Activated T-cell treated with anti-CD3 and anti-CD28 coated beads for 4 hours (primary cell): ENCODE measurements at regions not wholly inside any gene's neighbourhood (a gene's known extent, or its start where the extent isn't known, plus 50 kb on each side); places are given as distances from the start of the nearest gene placed in this dataset.
"Not testable (repeated sequence)": the region's sequence is repeated elsewhere in the genome, so short reads cannot be mapped to it uniquely, and the experiment has no call there.

Source experiments
- DNase-seq: peaks from one replicate; pipeline ENCODE4 v3.0.0-alpha.2; 2020

DNA sequence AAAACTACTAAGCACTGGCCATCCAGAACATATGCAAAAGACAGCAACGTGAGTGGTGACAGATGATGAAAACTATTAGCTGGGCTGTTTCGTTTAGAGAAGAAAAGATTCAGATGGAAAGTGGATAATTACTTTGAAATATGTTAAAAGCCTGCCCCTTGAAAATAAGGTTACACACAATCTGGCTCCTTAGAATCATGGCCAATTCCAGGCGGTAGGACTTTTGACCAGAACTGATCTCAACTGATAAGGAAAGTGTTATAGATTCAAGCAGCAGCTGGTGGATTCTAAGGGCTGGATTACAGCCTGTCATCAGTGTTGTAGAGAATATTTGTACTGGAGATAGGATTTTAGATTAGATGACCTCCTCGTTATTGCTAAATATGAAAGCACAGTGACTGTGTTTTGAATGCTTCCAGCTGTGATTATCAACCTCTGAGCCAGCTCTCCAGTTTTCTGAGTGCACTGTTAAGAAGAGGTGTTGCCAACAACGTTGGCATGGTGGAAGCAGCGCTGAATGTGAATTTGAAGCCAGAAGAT, 75.1 kb downstream of the KBTBD2 start:
- DNase-seq = not testable (repeated sequence)

- DNase-seq = not testable (repeated sequence)
These were observed 76.8 kb downstream of the KBTBD2 start for GRCh38 chr7:32814779-32815178.

DNA sequence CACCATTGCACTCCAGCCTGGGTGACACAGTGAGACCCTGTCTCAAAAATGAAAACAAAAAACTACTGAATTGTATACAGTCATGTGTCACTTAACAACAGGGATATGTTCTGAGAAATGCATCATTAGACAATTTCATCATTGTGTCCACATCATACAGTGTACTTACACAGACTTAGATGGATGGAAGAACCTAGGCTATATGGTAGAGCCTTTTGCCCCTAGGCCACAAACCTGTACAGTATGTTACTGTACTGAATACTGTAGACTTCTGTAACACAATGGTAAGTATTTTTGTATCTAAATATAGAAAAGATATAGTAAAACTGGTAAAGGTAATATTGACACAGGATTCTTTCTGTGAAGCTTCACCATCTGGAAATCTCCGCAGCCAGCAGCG, 81.7 kb downstream of the KBTBD2 start:
- no peak for DNase-seq

GRCh38 chr7:32809347-32809746, 82.2 kb downstream of the KBTBD2 start:
- DNase-seq = no peak

DNA sequence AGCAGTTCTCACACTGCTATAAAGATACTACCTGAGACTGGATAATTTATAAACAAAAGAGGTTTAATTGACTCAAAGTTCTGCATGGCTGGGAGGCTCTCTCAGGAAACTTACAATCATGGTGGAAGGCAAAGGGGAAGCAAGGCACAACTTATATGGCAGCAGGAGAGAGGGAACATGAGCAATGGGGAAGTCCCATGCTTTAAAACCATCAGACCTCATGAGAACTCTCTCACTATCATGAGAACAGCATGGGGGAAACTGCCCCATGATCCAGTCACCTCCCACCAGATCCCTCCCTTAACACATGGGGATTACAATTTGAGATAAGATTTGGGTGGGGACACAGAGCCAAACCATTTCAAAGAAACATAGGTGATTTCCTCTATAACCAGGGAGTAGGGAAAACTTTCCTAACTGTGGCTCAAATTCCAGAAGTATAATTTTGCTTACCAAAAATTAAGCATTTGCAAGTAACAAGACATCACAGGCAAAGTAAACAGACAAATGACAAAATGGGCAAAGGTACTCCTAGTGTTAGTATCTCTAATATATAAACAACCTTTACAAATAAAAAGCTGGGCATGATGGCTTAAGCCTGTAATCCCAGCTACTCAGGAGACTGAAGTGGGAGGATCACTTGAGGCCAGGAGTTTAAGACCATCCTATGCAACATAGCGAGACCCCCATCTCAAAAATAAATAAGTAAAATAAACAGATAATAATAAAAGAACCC, 88.0 kb downstream of the KBTBD2 start:
- DNase-seq = no peak

DNA sequence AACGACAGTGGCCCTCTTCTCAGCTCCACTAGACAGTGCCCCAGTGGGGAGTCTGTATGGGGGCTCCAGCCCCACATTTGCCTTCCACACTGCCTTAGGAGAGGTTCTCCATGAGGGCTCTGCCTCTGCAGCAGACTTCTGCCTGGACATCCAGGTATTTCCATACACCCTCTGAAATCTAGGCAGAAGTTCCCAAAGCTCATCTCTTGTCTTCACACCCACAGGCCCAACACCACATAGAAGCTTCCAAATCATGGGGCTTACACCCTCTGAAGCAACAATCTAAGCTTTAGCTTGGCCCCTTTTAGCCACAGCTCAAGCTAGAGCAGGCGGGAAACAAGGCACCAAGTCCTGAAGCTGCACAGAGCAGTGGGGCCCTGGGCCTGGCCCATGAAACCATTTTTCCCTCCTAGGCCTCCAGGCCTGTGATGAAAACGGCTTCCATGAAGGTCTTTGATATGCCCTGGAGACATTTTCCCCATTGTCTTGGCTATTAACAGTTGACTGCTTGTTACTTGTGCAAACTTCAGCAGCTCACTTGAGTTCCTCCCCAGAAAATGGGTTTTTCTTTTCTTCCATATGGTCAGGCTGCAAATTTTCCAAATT, 89.2 kb downstream of the KBTBD2 start:
- DNase-seq = no peak

- not testable (repeated sequence) for DNase-seq
These were observed 98.5 kb downstream of the KBTBD2 start for GRCh38 chr7:32793053-32793452.

DNA sequence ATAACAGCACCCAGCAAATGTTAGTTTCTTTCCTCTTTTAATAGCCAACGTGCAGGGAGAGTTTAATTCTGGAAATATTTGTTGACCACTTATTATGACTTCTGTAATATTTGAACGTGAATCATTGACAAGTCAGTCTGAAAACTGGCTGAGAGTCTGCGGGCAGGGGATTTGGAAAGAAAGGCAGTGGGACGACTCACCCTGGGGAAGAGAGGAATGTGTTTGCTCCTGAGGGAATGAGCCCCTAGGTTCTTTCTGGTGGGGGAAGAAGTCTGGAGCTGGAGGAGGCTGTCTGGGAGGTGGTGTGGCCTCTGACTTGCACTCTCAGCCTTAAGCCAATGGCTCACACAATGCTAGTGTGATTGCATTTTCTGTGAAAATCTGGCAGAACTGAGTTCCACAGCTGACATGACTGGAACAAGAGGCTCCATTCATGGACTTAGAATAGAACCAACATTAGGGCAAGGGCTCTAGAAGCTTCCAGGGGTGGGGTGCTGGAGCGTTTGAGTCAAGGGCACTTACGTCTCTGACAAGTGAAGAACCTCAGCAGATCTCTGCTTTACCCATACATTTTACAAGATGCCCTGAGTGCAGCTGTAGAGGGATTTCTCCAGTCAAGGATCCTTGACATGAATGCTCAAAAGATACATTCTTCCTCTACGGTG, 100.7 kb downstream of the KBTBD2 start:
- not testable (repeated sequence) for DNase-seq

- not testable (repeated sequence) for DNase-seq
These were observed 102.3 kb downstream of the KBTBD2 start for GRCh38 chr7:32789266-32789665.

GRCh38 chr7:32788174-32788573, 103.4 kb downstream of the KBTBD2 start:
- DNase-seq = not testable (repeated sequence)

DNA sequence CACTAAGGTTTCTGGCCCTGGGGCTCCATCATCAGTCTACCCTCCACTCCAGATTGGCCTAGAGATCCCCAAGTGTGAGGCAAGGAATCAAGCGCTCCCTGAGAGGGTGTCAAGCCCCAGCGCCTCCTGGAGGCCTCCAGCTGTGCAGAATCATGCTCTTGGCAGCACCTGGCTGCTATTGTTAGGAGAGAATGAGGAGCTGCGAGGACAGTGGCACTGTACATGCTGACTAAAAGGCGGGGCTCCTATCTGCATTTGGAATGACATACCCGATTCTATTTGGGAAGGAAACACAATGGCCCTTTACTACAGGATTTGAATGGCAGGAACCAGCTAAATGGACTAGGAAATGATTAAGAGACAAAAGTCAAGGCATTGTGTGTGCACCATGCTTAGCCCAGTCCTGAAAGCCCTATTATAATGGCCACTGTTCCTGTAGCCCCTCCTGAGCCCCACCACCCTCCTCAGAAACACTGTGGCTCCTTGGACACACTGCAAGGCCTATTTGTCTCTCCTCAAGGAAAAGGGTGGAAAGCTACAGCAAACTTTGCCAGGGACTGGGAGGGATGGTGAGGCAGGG, 106.1 kb downstream of the KBTBD2 start:
- DNase-seq = not testable (repeated sequence)

- not testable (repeated sequence) for DNase-seq
These were observed 111.7 kb downstream of the KBTBD2 start for GRCh38 chr7:32779895-32780294.

- DNase-seq = no peak
These were observed 112.4 kb downstream of the KBTBD2 start for GRCh38 chr7:32779167-32779566.

- DNase-seq = not testable (repeated sequence)
These were observed 114.4 kb downstream of the KBTBD2 start for GRCh38 chr7:32777041-32777666.

DNA sequence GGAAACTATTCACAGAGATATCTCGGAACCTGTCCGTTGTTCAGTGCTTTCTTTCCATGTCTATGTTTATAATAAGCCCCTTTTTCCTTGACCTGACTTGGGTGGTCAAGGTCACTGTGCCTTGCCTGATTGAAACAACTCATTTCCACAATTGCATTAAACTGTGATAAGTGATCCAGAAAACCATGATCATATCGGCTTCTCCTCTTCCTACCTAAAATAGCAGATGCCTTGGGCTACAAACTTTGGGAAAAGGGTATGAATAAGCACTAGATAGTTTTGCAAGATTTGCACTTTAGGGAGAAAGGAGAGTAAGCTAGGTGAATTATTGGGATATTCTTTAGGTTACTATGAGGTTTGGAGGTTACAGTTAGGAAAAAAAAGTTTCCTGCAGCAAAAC, 115.2 kb downstream of the KBTBD2 start:
- DNase-seq = not testable (repeated sequence)

DNA sequence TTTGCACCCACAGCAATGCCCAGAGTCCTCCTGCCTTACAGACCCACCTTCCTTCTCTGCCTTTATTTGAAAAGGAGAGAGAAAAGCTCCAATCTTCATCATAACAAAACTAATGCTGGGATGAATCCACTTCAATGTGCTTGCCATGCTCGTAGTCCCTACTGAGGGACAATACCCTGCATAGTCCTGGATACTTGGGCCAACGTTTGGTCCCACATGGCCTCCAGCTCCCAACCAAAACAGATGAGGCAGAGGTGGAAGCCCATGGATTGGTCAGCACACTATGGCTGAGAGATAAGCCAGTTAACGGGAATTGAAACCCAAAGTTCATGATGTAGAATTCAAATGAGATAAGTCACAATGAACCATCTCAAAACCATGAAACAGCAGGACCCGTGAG, 115.8 kb downstream of the KBTBD2 start:
- not testable (repeated sequence) for DNase-seq

- DNase-seq = no peak
These were observed 117.0 kb downstream of the KBTBD2 start for GRCh38 chr7:32774541-32774951.

- not testable (repeated sequence) for DNase-seq
These were observed 122.6 kb downstream of the KBTBD2 start for GRCh38 chr7:32768866-32769510.

- DNase-seq = not testable (repeated sequence)
These were observed 123.2 kb downstream of the KBTBD2 start for GRCh38 chr7:32768338-32768737.

- not testable (repeated sequence) for DNase-seq
These were observed 125.8 kb downstream of the KBTBD2 start for GRCh38 chr7:32765649-32766251.

DNA sequence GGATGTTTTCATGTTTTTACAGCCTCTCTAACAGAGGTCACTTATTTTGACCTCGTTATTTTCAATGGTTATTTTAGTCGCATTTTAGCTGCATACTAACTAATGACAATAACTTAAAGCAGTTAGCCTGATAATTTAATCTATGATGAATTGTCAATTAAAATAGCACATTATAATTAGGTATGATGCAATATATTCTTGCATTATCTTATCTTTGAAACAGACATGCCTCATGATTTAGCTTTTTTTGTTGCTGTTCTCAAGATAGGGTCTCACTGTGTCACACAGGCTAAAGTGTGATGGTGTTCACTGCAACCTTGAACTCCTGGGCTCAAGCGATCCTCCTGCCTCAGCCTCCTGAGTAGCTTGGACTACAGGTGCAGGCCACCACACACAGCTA, 126.4 kb downstream of the KBTBD2 start:
- no peak for DNase-seq

- no peak for DNase-seq
These were observed 128.7 kb downstream of the KBTBD2 start for GRCh38 chr7:32762925-32763293.
